OCI-LY1 (cell line): ENCODE measurements at regions not wholly inside any gene's neighbourhood (a gene's known extent, or its start where the extent isn't known, plus 50 kb on each side); places are given as distances from the start of the nearest gene placed in this dataset.

Source experiments
- H2AFZ ChIP-seq: fragments of 200-600 bp; sonication (generic), shearing (Covaris generic); 2 replicates; pipeline ENCODE4 v1.6.0; 2014; ENCODE audit warnings: antibody characterized with exemption, mild to moderate bottlenecking, low read length
- H3F3A ChIP-seq: fragments of 200-600 bp; sonication (generic), shearing (Covaris generic); 2 replicates; pipeline ENCODE4 v1.6.0; 2014; ENCODE audit warnings: mild to moderate bottlenecking, antibody characterized with exemption, low read length, moderate library complexity; ENCODE audit not compliant: insufficient read depth
- H3K27ac ChIP-seq: fragments of 200-600 bp; sonication (generic); 2 replicates; pipeline ENCODE4 v1.5.1; 2014; ENCODE audit warnings: low read length, mixed run types, mild to moderate bottlenecking, low read depth; ENCODE audit not compliant: poor library complexity, severe bottlenecking
- H3K27me3 ChIP-seq: fragments of 200-600 bp; sonication (generic); 2 replicates; pipeline ENCODE4 v1.6.0; 2014; ENCODE audit warnings: antibody characterized with exemption, mild to moderate bottlenecking, low read length, moderate library complexity; ENCODE audit not compliant: insufficient read depth
- H3K36me3 ChIP-seq: fragments of 200-600 bp; sonication (generic); 2 replicates; pipeline ENCODE4 v1.6.1; 2014; ENCODE audit warnings: mild to moderate bottlenecking, antibody characterized with exemption, low read length, moderate library complexity, mixed read lengths; ENCODE audit not compliant: insufficient read depth
- H3K4me1 ChIP-seq: fragments of 200-600 bp; sonication (generic); 2 replicates; pipeline ENCODE4 v1.5.1; 2014; ENCODE audit warnings: mild to moderate bottlenecking, low read length, moderate library complexity; ENCODE audit not compliant: insufficient read depth, severe bottlenecking
- H3K4me2 ChIP-seq: fragments of 200-600 bp; sonication (generic), shearing (Covaris generic); 2 replicates; pipeline ENCODE4 v1.6.1; 2014; ENCODE audit warnings: low read length
- H3K4me3 ChIP-seq: fragments of 200-600 bp; sonication (generic); 2 replicates; pipeline ENCODE4 v1.5.1; 2014; ENCODE audit warnings: low read length, low read depth, mild to moderate bottlenecking, mixed read lengths; ENCODE audit not compliant: poor library complexity, severe bottlenecking
- H3K79me2 ChIP-seq: fragments of 200-600 bp; shearing (Covaris generic); 2 replicates; pipeline ENCODE4 v1.6.1; 2016; ENCODE audit warnings: mixed run types, low read length, mixed read lengths; ENCODE audit not compliant: insufficient read depth
- H3K9ac ChIP-seq: fragments of 200-600 bp; sonication (generic), shearing (Covaris generic); 2 replicates; pipeline ENCODE4 v1.6.1; 2014; ENCODE audit warnings: mild to moderate bottlenecking, low read length, mixed read lengths
- H3K9me2 ChIP-seq: fragments of 200-600 bp; sonication (generic), shearing (Covaris generic); 2 replicates; pipeline ENCODE4 v1.6.1; 2014; ENCODE audit warnings: low read depth, mild to moderate bottlenecking, low read length, mixed read lengths
- H3K9me3 ChIP-seq: fragments of 200-600 bp; shearing (Covaris generic); 2 replicates; pipeline ENCODE4 v1.6.1; 2014; ENCODE audit warnings: low read length, mixed read lengths
- H4K20me1 ChIP-seq: fragments of 200-600 bp; sonication (generic), shearing (Covaris generic); 2 replicates; pipeline ENCODE4 v1.6.0; 2016; ENCODE audit warnings: mild to moderate bottlenecking, low read length; ENCODE audit not compliant: insufficient read depth
- CTCF ChIP-seq: fragments of 200-600 bp; sonication (generic), shearing (Covaris generic); IDR thresholded peaks from 2 replicates; pipeline ENCODE4 v1.5.1; 2017; ENCODE audit warnings: mild to moderate bottlenecking, antibody characterized with exemption, low read length, moderate library complexity, mixed read lengths
- EZH2 ChIP-seq: fragments of 200-600 bp; sonication (generic), shearing (Covaris generic); IDR thresholded peaks from 2 replicates; pipeline ENCODE4 v1.8.0; 2017; ENCODE audit warnings: borderline replicate concordance, mixed run types, mild to moderate bottlenecking, antibody characterized with exemption, low read length, moderate library complexity, mixed read lengths

DNA sequence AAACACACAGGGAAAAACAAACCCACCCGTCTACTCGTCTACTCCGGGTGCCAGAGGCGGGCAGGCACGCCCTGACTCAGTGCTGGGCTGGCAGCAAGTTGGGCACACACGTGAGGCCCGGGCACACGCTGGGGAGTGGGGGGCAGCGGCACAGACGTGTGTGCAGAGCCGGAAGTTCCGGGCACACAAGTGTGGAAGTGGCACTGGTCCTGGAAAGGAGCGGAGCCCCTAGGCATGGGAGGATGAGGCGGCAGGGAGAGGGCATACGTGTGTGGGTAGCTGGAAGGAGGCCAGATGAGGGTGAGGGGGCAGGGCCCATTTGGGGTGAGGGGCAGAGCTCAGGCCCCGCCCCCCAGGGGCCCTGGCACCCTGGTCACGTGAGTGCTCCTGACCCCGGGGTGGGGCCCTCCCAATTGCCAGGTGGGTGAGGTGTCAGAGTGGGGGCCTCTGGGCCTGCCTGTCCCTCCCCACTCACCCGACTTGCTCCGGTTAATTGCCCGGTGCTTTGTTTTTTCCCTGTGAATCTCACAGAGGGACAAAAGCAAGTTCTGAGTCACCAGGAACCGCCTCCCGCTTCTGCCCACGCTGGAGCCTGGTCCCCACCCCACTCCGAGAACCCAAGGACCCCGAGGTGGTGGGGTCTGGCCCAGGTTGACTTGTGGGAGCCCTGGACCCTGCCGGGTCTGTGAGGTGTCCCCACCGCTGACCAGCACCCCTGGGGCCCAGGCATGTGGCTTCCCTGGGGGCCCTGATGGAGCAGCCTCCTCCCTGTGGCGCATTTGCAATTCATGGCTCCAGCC is 104.8 kb upstream of the CASZ1 start:
- no peaks in the 10 kb centered on the region for H3K9me3 ChIP-seq
- no peak overlapping the region for H3K4me2 ChIP-seq
- no peaks in the 10 kb centered on the region for H3K79me2 ChIP-seq
- H3K9ac ChIP-seq, result no peak overlapping the region
- H3K4me3 ChIP-seq, result no peak overlapping the region
- H3K9me2 ChIP-seq, result no peaks in the 10 kb centered on the region
- no peak for TF ChIP-seq EZH2
- TF ChIP-seq CTCF, result no peak
- H4K20me1 ChIP-seq, result no peaks in the 10 kb centered on the region
- no peak overlapping the region for H2AFZ ChIP-seq
- no peak overlapping the region for H3K27ac ChIP-seq
- no peaks in the 10 kb centered on the region for H3K36me3 ChIP-seq
- no peaks in the 10 kb centered on the region; the same call in 1 of the 2 replicates for H3K27me3 ChIP-seq
- no peaks in the 10 kb centered on the region for H3K4me1 ChIP-seq
- H3F3A ChIP-seq, result no peaks in the 10 kb centered on the region

DNA sequence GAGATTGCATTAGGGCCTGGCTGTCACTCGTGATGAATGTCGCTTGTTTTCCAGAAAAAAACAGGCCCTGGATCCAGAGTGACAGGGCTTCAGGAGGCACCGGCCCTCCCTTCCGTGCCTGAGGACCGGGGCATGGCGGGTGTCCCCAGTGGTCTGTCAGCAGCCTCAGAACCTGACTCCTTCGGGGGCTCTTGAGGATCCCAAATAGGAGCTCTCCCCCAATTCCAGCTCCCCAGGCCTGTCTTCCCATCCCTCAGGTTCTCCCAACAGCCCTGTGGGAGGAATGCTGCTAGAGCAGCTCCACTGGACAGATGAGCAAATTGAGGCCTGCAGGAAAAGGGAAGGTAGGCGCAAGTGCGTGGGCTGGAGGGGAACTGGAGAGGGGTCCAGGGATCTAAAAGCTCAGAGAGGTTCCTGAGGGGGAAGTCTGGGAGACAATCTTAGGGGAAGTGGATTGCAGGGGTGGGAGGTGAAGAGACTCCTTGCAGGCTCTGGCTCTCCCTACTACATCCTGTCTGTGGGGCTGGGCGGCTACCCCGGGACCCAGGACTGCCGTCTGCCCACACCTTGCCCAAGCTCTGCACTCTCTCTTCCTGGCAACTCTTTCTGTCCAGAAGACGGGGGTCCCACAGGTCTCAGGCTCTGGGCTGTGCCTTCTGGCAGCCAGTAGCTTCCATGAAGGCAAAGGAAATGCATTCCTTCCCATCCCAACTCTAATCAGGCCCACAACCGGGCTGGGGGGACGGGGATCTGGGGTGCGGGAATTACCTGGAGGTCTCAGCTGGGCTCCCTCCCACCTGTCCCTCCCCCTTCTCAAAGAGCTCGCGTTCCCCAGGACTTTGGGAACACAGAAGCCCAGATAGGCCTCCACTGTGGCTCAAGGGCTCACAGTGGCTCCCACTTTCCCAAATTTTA is 105.7 kb upstream of the CASZ1 start:
- Histone ChIP-seq H3K9me2 (no peaks in the 10 kb centered on the region), H3K9ac (no peak overlapping the region), H3K79me2 (no peaks in the 10 kb centered on the region), H3F3A (no peaks in the 10 kb centered on the region), H4K20me1 (no peaks in the 10 kb centered on the region), H3K9me3 (no peaks in the 10 kb centered on the region), H3K27me3 (no peaks in the 10 kb centered on the region; the same call in 1 of the 2 replicates), H3K36me3 (no peaks in the 10 kb centered on the region), H3K4me3 (no peak overlapping the region), H2AFZ (no peak overlapping the region), H3K4me1 (no peaks in the 10 kb centered on the region), H3K27ac (no peak overlapping the region), H3K4me2 (no peak overlapping the region)
- TF ChIP-seq EZH2 (no peak), CTCF (no peak)

- Histone ChIP-seq H3F3A (no peaks in the 10 kb centered on the region), H3K4me2 (no peak overlapping the region), H4K20me1 (no peaks in the 10 kb centered on the region), H3K4me1 (no peaks in the 10 kb centered on the region), H2AFZ (no peak overlapping the region), H3K36me3 (no peaks in the 10 kb centered on the region), H3K9me2 (no peaks in the 10 kb centered on the region), H3K27ac (no peak overlapping the region), H3K9me3 (no peaks in the 10 kb centered on the region), H3K9ac (no peak overlapping the region), H3K4me3 (no peak overlapping the region), H3K79me2 (no peaks in the 10 kb centered on the region), H3K27me3 (no peaks in the 10 kb centered on the region; the same call in 1 of the 2 replicates)
- TF ChIP-seq CTCF, result no peak
- TF ChIP-seq EZH2, result no peak
Measured at GRCh38 chr1:10903421-10903820, 107.0 kb upstream of the CASZ1 start.
